ENCODE measurements at regions not wholly inside any gene's neighbourhood (a gene's known extent, or its start where the extent isn't known, plus 50 kb on each side); places are given as distances from the start of the nearest gene placed in this dataset.

GRCh38 chr2:128812183-128812940, 493.7 kb upstream of the HS6ST1 start:
- Histone ChIP-seq H3K9me3 (ENCODE audit: severe bottlenecking) (peaks cover 2% of the 10 kb centered on the region), H3K27me3 (ENCODE audit: insufficient read depth, poor library complexity, severe bottlenecking) (no peaks in the 10 kb centered on the region), H3K4me1 (ENCODE audit: insufficient read depth, poor library complexity, severe bottlenecking) (peaks cover 12% of the 10 kb centered on the region), H3K27ac (ENCODE audit: poor library complexity, severe bottlenecking) (no peak overlapping the region), H3K36me3 (ENCODE audit: low read depth) (no peaks in the 10 kb centered on the region), H3K4me3 (ENCODE audit: severe bottlenecking) (no peak overlapping the region)
- TF ChIP-seq, protein P1, sequence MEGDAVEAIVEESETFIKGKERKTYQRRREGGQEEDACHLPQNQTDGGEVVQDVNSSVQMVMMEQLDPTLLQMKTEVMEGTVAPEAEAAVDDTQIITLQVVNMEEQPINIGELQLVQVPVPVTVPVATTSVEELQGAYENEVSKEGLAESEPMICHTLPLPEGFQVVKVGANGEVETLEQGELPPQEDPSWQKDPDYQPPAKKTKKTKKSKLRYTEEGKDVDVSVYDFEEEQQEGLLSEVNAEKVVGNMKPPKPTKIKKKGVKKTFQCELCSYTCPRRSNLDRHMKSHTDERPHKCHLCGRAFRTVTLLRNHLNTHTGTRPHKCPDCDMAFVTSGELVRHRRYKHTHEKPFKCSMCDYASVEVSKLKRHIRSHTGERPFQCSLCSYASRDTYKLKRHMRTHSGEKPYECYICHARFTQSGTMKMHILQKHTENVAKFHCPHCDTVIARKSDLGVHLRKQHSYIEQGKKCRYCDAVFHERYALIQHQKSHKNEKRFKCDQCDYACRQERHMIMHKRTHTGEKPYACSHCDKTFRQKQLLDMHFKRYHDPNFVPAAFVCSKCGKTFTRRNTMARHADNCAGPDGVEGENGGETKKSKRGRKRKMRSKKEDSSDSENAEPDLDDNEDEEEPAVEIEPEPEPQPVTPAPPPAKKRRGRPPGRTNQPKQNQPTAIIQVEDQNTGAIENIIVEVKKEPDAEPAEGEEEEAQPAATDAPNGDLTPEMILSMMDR (IDR thresholded peaks at IDR 0.05; ENCODE audit: poor library complexity, severe bottlenecking): no peak
- ATAC-seq (ENCODE audit: low read depth): no peak
- no peak for DNase-seq (ENCODE audit: low spot score)

- no peak overlapping the region for H3K27ac ChIP-seq (ENCODE audit: poor library complexity, severe bottlenecking)
- H3K36me3 ChIP-seq (ENCODE audit: low read depth): no peaks in the 10 kb centered on the region
- no peaks in the 10 kb centered on the region for H3K27me3 ChIP-seq (ENCODE audit: insufficient read depth, poor library complexity, severe bottlenecking)
- ATAC-seq (ENCODE audit: low read depth) (no peak), DNase-seq (ENCODE audit: low spot score) (no peak)
- TF ChIP-seq, protein P1 (IDR thresholded peaks at IDR 0.05; ENCODE audit: poor library complexity, severe bottlenecking): no peak
- no peak overlapping the region for H3K4me3 ChIP-seq (ENCODE audit: severe bottlenecking)
- no peaks in the 10 kb centered on the region for H3K9me3 ChIP-seq (ENCODE audit: severe bottlenecking)
- H3K4me1 ChIP-seq (ENCODE audit: insufficient read depth, poor library complexity, severe bottlenecking): peaks cover 12% of the 10 kb centered on the region
Observed at GRCh38 chr2:128813352-128814034, 494.8 kb upstream of the HS6ST1 start.

GRCh38 chr2:128815248-128815647, 496.6 kb upstream of the HS6ST1 start:
- DNase-seq (ENCODE audit: low spot score): no peak
- H3K9me3 ChIP-seq (ENCODE audit: severe bottlenecking): no peaks in the 10 kb centered on the region
- TF ChIP-seq, protein P1 (IDR thresholded peaks at IDR 0.05; ENCODE audit: poor library complexity, severe bottlenecking): no peak
- no peak for ATAC-seq (ENCODE audit: low read depth)
- H3K36me3 ChIP-seq (ENCODE audit: low read depth): no peaks in the 10 kb centered on the region
- H3K27ac ChIP-seq (ENCODE audit: poor library complexity, severe bottlenecking): no peak overlapping the region
- H3K4me1 ChIP-seq (ENCODE audit: insufficient read depth, poor library complexity, severe bottlenecking): no peaks in the 10 kb centered on the region
- no peak overlapping the region for H3K4me3 ChIP-seq (ENCODE audit: severe bottlenecking)
- H3K27me3 ChIP-seq (ENCODE audit: insufficient read depth, poor library complexity, severe bottlenecking): no peaks in the 10 kb centered on the region

DNA sequence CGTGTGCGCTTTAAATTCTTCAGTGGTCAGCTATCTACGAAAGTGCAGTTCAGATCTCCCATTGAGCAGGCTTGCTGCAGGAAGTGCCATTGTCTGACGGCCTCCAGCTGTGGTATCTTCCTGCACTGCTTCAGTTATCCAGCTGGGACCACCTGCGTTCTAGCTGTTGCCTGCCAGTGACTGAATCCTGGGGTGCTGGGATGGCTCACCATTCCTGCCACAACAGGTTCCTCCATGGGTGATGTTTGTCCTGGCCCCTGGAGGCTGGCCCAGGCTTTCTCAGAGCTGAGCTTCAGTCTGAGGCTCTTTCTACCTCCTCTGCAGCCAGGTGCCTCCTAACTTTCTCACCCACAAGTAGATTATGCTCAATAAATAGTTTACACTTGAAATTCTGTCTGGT, 498.5 kb upstream of the HS6ST1 start:
- DNase-seq (ENCODE audit: low spot score): no peak
- no peaks in the 10 kb centered on the region for H3K4me1 ChIP-seq (ENCODE audit: insufficient read depth, poor library complexity, severe bottlenecking)
- H3K9me3 ChIP-seq (ENCODE audit: severe bottlenecking): no peaks in the 10 kb centered on the region
- H3K27me3 ChIP-seq (ENCODE audit: insufficient read depth, poor library complexity, severe bottlenecking): no peaks in the 10 kb centered on the region
- no peak overlapping the region for H3K4me3 ChIP-seq (ENCODE audit: severe bottlenecking)
- no peak for ATAC-seq (ENCODE audit: low read depth)
- H3K27ac ChIP-seq (ENCODE audit: poor library complexity, severe bottlenecking): no peak overlapping the region
- no peaks in the 10 kb centered on the region for H3K36me3 ChIP-seq (ENCODE audit: low read depth)
- TF ChIP-seq, protein P1 (IDR thresholded peaks at IDR 0.05; ENCODE audit: poor library complexity, severe bottlenecking): no peak

GRCh38 chr2:128817813-128818212, 499.1 kb upstream of the HS6ST1 start:
- ATAC-seq (ENCODE audit: low read depth) (no peak), DNase-seq (ENCODE audit: low spot score) (no peak)
- TF ChIP-seq, protein P1 (IDR thresholded peaks at IDR 0.05; ENCODE audit: poor library complexity, severe bottlenecking): no peak
- no peaks in the 10 kb centered on the region for H3K36me3 ChIP-seq (ENCODE audit: low read depth)
- no peaks in the 10 kb centered on the region for H3K9me3 ChIP-seq (ENCODE audit: severe bottlenecking)
- no peaks in the 10 kb centered on the region for H3K4me1 ChIP-seq (ENCODE audit: insufficient read depth, poor library complexity, severe bottlenecking)
- no peaks in the 10 kb centered on the region for H3K27me3 ChIP-seq (ENCODE audit: insufficient read depth, poor library complexity, severe bottlenecking)
- no peak overlapping the region for H3K4me3 ChIP-seq (ENCODE audit: severe bottlenecking)
- no peak overlapping the region for H3K27ac ChIP-seq (ENCODE audit: poor library complexity, severe bottlenecking)
